Vagina (tissue), 2 donors: ENCODE measurements at regions not wholly inside any gene's neighbourhood (a gene's known extent, or its start where the extent isn't known, plus 50 kb on each side); places are given as distances from the start of the nearest gene placed in this dataset.

Experiments used
- CTCF ChIP-seq, 3 experiments: fragments of 450-650 bp in 2 of 3; fragments of 200-600 bp in 1 of 3; sonication (generic) in 1 of 3; IDR thresholded peaks; one replicate each; pipeline ENCODE4 v1.5.1; 2017 to 2019; ENCODE audit warnings: antibody characterized with exemption in 3 of 3, mild to moderate bottlenecking in 2 of 3, moderate library complexity in 2 of 3
- POLR2A ChIP-seq, 2 donors: fragments of 450-650 bp; IDR thresholded peaks; one replicate each; pipeline ENCODE4 v1.6.1; 2017; ENCODE audit warnings: antibody characterized with exemption in 2 of 2, mild to moderate bottlenecking in 2 of 2, moderate library complexity in 2 of 2

GRCh38 chr10:78578929-78579328, 489.8 kb upstream of the ZMIZ1 start:
- TF ChIP-seq CTCF (IDR thresholded peaks at IDR 0.05) (no peak), POLR2A (IDR thresholded peaks at IDR 0.05) (no peak)
